ENCODE measurements at regions not wholly inside any gene's neighbourhood (a gene's known extent, or its start where the extent isn't known, plus 50 kb on each side); places are given as distances from the start of the nearest gene placed in this dataset.
"Not testable (repeated sequence)": the region's sequence is repeated elsewhere in the genome, so short reads cannot be mapped to it uniquely, and the experiment has no call there.

DNA sequence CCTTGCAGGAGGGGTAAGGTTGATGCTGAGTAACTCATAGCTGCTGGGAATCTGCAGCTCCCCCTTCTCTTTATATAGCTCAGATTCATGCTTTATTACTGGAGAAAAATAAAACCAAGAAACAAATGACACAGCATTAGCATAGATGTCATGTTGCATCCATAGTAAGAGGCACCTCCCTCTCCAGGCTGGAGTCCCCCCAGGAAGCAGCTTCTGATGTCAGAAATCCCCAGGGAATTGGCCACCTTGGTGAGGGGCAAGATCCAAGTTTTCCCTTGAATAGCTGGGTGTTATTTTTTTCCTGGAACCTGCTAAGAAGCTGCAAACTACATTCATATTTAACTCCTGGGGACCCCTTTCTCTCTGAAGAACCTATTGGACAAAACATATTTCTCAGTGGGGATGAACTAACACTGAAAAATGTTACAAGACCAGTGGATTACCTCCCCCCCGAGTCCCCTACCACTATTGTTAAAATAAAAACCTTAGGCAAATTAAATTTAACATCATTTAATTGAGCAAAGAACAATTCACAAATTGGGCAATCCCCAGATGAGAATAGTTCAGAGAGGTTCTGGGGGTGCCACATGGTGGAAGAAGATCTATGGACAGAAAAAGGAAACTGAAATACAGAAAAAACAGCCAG, 163.7 kb upstream of the NAMPT start:
- no peak for DNase-seq

- DNase-seq = no peak
These were observed 162.6 kb upstream of the NAMPT start for GRCh38 chr7:106447318-106447847.

DNA sequence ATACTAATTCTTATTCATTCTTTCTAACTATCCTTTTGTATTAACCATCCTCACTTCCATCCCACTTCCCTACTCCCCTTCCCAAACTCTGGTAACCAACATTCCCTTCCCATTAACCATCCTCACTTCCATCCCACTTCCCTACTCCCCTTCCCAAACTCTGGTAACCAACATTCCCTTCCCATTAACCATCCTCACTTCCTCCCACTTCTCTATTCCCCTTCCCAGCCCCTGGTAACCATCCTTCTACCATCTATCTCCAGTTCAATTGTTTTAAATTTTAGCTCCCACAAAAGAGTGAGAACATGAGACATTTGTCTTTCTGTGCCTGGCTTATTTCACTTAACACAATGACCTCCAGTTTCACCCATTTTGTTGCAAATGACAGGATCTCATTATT, 160.6 kb upstream of the NAMPT start:
- not testable (repeated sequence) for DNase-seq

DNA sequence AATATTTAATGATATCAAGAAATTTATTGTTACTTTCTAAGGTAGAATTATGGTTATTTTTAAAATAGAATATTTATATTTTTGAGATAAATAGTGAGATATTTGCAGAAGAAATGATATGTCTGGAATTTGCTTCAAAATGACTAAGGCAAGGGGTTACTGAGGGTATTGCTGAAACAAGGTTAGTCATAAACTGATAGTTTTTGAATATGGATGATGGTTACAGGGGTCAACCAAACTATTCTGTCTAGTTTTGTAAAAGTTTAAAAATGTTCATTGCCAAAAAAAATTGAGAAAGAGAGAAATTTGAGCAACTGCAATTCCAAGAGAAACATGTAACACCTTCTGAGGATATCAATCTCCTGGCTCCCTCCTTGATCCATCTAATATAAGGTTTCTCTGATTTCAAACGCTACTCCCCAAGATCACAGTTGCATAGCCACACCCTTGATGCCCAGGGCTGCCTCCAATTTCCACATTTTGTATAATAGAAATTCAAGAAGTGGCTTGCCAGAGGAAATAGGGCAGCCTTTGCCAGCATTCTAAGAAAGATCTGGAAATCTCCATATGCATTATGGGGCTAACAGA, 159.4 kb upstream of the NAMPT start:
- DNase-seq = no peak

DNA sequence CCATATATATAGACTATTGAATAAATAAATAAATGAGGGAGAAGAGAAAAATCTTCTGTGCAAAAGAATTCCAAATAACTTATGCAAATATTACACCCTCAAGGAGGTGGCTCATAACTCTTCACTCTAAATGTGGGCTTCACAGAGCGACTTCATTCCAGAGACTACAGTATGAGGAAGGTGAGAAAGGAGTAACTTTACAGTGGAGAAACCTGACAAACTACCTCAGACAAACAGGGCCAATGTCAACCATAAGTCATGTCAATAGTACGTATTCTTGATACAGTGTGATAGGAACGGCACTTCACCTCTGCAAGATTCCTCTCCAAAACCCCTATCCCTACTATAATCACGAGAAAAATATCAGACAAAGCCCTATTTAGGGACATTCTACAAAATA, 158.4 kb upstream of the NAMPT start:
- no peak for DNase-seq

- DNase-seq = no peak
These were observed 157.7 kb upstream of the NAMPT start for GRCh38 chr7:106442476-106442875.

- DNase-seq = not testable (repeated sequence)
These were observed 156.6 kb upstream of the NAMPT start for GRCh38 chr7:106441343-106441742.

DNA sequence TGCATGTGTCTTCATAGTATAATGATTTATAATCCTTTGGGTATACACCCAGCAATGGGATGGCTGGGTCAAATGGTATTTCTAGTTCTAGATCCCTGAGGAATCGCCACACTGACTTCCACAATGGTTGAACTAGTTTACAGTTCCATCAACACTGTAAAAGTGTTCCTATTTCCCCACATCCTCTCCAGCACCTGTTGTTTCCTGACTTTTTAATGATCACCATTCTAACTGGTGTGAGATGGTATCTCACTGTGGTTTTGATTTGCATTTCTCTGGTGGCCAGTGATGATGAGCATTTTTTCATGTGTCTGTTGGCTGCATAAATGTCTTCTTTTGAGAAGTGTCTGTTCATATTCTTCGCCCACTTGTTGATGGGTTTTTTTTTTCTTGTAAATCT, 152.2 kb upstream of the NAMPT start:
- not testable (repeated sequence) for DNase-seq

DNA sequence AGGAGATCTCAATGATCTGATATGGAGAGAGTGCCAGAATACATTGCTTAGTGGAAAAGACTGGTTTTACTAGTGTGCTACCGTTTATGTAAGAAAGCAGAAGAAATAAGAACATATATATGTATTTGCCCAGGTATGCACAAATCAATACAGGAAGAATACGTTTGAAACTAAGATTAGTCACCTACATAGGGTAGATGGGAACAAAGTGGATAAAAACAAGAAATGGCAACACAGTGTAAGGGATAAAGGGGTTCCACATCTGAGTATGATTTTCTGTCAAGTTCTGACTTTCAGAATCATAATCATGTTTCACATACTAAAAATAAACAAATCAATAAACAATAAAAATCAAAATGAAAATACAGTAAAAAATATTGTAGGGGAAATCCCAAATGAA, 148.6 kb upstream of the NAMPT start:
- no peak for DNase-seq

GRCh38 chr7:106430535-106431455, 146.0 kb upstream of the NAMPT start:
- no peak for DNase-seq

GRCh38 chr7:106430103-106430502, 145.3 kb upstream of the NAMPT start:
- DNase-seq = no peak

- DNase-seq = no peak
These were observed 142.0 kb upstream of the NAMPT start for GRCh38 chr7:106426803-106427202.

DNA sequence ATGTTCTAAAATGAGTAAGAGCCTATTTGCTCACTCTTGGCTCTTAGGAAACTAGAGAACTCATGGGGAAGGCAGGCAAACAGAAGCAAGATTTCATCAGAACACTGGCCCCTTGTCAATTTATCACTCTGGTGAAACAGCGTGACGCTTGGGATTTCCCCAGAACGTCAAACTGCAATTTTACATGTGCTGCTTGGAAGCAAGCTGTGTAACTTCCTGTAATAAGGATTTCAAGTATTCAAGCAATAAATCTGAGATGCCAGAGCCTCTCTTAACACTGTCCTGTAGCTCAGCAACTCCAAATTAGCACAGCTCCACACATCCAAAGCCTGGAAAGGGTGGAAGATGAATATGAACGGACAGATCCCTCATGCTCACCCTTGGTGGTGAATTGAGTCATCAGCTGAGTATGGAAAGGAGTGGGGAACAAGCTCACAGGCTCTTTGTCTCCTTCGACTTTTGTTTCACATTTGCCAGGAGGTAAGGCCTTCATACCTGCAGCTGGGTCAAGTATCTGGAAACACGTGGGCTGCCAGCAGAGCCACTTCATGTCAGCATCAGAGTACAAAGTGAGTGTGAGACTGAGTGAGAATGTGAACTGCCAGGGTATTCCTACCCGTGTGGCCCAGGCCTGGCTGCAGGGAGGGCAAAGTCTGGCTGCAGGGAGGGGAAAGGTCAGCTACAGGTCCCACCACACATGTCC, 140.4 kb upstream of the NAMPT start:
- DNase-seq = peak; percentile 84

DNA sequence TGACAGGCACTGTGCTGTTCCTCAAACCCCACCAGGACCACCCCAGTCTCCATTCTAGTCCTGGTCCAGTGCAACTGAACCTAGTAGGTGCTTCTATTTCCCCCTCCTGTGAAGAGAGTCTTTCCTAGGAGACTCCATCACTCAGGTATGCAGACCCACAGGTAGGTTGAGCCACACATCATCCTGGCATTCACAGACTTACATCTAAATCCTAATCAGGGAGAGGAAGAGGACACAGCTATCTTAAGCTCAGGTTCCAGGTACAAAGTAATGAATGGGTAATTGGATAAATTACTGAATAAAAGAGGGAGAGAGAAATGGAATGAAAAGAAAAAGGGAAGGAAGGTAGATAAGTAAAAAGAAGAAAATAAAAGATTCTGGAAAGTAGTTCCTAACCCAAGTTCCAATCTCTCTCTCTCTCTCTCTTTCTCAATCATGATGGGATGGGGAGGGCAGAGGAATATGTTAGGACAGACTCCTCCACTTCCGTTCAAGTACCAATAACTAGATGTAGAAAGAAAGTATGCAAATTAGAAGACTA, 139.8 kb upstream of the NAMPT start:
- DNase-seq = no peak

- DNase-seq = no peak
These were observed 139.2 kb upstream of the NAMPT start for GRCh38 chr7:106423821-106424475.

GRCh38 chr7:106423111-106423510, 138.3 kb upstream of the NAMPT start:
- DNase-seq = no peak

- no peak for DNase-seq
These were observed 136.5 kb upstream of the NAMPT start for GRCh38 chr7:106421181-106421762.

DNA sequence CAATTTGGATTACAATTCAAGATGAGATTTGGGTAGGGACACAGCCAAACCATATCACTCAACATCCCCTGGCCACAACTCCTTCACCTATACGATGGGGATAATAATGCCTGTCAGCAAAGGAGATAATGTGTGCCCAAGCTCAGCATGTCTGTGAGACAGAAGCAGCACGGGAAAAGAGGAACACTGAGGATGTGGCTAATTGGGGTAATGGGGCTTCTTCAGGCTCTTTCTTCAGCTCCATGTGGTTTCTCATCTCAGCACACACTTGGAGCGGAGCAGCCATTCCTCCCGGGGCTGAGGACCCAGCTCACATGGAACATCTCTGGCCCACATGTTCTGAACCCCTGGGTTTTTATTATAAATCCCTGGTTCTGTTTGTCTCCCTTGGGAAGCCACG, 136.0 kb upstream of the NAMPT start:
- DNase-seq = no peak

GRCh38 chr7:106420210-106420609, 135.4 kb upstream of the NAMPT start:
- no peak for DNase-seq

DNA sequence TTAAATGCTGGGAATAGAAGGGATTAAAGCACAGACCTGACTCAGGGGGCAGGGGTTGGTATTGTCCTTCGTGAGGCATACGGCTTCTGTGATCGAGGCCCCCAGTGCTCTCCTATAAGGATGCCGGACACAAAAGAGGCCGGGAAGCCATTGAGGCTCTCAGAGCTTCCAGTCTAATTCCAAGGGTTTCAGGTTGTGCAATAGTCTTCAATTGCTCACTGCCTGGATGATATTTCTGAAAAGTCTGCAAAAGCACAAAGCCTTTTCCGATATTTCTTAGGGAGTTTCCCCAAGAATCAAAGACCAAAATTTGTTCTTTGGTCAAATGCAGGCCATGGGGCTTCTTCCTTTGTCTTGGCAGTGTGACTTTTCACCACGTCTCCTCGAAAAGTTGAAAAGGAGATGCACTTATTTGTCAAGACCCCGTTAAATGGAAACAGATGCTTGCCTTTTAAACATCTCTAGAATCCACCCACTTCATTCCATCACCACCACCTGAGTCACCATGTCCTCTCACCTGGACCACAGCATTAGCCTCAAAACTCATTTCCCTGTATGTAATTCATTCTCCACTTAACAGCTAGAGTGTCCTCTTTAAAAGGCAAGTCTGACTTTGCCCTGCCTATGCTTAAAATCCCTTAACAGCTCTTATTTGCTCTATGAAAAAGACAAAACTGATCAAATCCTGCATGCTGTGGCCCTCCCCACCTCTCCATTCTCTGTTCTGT, 134.8 kb upstream of the NAMPT start:
- DNase-seq = no peak

DNA sequence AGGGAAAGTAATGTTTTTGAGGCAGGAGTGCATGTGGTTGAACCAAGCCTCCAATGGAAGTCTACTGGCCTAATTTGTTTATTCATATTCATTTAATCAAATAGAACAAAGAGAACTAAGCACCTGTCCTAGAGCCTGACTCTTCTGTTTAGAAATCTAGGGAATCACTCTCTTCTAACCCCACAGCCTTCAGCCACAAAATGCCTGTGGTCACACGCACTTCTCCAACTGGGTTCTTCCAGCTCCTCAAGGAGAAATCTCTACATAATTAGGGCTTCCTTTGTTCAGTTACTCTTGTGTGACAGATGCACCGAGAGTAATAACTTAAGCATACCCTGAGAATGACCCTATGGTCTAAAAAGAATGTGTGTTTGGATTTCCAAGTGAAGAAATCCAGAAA, 133.7 kb upstream of the NAMPT start:
- no peak for DNase-seq
